ENCODE measurements at regions not wholly inside any gene's neighbourhood (a gene's known extent, or its start where the extent isn't known, plus 50 kb on each side); places are given as distances from the start of the nearest gene placed in this dataset.

DNA sequence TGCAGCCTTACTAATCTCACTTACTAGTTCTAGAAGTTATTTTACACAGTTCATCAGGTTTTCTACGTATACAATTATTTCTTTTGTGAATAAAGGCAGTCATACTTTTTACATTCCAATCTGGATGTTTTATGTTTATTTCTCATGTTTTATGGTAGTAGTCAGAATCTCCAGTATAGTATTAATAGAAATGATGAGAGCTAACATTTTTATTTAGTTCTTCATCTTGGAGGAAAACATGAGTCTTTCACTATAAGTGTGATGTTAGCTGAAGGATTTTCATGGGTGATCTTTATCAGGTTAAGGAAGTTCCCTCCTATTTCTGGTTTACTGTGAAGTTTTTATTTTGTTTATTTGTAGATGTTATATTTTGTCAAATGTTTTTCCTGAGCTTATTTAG is 256.1 kb upstream of the GIMD1 start:
- Mint-ChIP-seq H3K36me3 (ENCODE audit: low read depth, unreplicated experiment) (no peaks in the 10 kb centered on the region), H3K27me3 (ENCODE audit: low read depth, unreplicated experiment) (no peaks in the 10 kb centered on the region), H3K4me3 (ENCODE audit: unreplicated experiment) (no peak overlapping the region), H3K4me1 (ENCODE audit: low read depth, unreplicated experiment) (no peaks in the 10 kb centered on the region), H3K9me3 (ENCODE audit: unreplicated experiment) (no peaks in the 10 kb centered on the region), H3K27ac (ENCODE audit: unreplicated experiment) (no peak overlapping the region)
- H3K4me1 ChIP-seq (ENCODE audit: insufficient read depth, low read length), result no peaks in the 10 kb centered on the region
- no peaks in the 10 kb centered on the region for H3K79me2 ChIP-seq (ENCODE audit: insufficient read depth, low read length)
- no peaks in the 10 kb centered on the region for H3K9me3 ChIP-seq (ENCODE audit: insufficient read depth, low read depth, low read length)
- no peak for TF ChIP-seq EZH2 (IDR thresholded peaks at IDR 0.05; ENCODE audit: insufficient read depth, low read length)
- TF ChIP-seq, protein P1, sequence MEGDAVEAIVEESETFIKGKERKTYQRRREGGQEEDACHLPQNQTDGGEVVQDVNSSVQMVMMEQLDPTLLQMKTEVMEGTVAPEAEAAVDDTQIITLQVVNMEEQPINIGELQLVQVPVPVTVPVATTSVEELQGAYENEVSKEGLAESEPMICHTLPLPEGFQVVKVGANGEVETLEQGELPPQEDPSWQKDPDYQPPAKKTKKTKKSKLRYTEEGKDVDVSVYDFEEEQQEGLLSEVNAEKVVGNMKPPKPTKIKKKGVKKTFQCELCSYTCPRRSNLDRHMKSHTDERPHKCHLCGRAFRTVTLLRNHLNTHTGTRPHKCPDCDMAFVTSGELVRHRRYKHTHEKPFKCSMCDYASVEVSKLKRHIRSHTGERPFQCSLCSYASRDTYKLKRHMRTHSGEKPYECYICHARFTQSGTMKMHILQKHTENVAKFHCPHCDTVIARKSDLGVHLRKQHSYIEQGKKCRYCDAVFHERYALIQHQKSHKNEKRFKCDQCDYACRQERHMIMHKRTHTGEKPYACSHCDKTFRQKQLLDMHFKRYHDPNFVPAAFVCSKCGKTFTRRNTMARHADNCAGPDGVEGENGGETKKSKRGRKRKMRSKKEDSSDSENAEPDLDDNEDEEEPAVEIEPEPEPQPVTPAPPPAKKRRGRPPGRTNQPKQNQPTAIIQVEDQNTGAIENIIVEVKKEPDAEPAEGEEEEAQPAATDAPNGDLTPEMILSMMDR (IDR thresholded peaks at IDR 0.05; ENCODE audit: insufficient read depth, low read depth, low read length), result no peak
- FAIRE-seq (no peak), DNase-seq (ENCODE audit: low read depth) (no peak)
- H3K9ac ChIP-seq (ENCODE audit: low read length), result no peak overlapping the region
- no peak overlapping the region for H3K4me2 ChIP-seq (ENCODE audit: low read length)
- H3K27me3 ChIP-seq (ENCODE audit: insufficient read depth, low read length), result no peaks in the 10 kb centered on the region
- H3K4me3 ChIP-seq (ENCODE audit: insufficient read depth, low read depth, low read length), result no peak overlapping the region
- H3K27ac ChIP-seq (ENCODE audit: low read depth, low read length), result no peak overlapping the region
- H4K20me1 ChIP-seq (ENCODE audit: insufficient read depth, low read length), result no peaks in the 10 kb centered on the region
- no peaks in the 10 kb centered on the region for H3K36me3 ChIP-seq (ENCODE audit: insufficient read depth, low read length)
- no peak overlapping the region for H2AFZ ChIP-seq (ENCODE audit: low read depth, low read length)

DNA sequence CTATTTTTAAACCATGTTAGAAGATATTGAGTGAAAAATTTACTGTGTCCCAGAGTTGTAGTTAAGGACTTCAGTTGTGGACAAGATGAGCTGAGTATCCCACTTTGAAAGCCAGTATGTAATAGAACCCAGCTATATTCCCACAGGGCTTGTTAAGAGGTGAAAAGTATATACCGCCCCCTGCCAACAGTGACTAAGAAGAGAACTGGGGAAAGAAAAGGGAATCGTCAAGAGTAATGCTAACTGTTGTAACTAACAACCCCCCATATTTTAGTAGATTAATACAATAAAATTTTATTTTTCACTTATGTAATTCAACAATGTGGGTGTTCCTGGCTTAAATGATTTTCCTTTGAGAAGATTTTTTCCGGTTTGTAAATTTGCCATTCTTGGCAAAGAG is 250.4 kb upstream of the GIMD1 start:
- Histone ChIP-seq H2AFZ (ENCODE audit: low read depth, low read length) (no peak overlapping the region), H3K9ac (ENCODE audit: low read length) (no peak overlapping the region), H3K4me2 (ENCODE audit: low read length) (no peak overlapping the region), H3K36me3 (ENCODE audit: insufficient read depth, low read length) (no peaks in the 10 kb centered on the region), H3K27ac (ENCODE audit: low read depth, low read length) (no peak overlapping the region), H3K79me2 (ENCODE audit: insufficient read depth, low read length) (no peaks in the 10 kb centered on the region), H3K27me3 (ENCODE audit: insufficient read depth, low read length) (no peaks in the 10 kb centered on the region), H4K20me1 (ENCODE audit: insufficient read depth, low read length) (no peaks in the 10 kb centered on the region), H3K4me1 (ENCODE audit: insufficient read depth, low read length) (no peaks in the 10 kb centered on the region), H3K9me3 (ENCODE audit: insufficient read depth, low read depth, low read length) (no peaks in the 10 kb centered on the region), H3K4me3 (ENCODE audit: insufficient read depth, low read depth, low read length) (no peak overlapping the region)
- no peaks in the 10 kb centered on the region for H3K36me3 Mint-ChIP-seq (ENCODE audit: low read depth, unreplicated experiment)
- TF ChIP-seq EZH2 (IDR thresholded peaks at IDR 0.05; ENCODE audit: insufficient read depth, low read length), result no peak
- TF ChIP-seq, protein P1 (IDR thresholded peaks at IDR 0.05; ENCODE audit: insufficient read depth, low read depth, low read length), result no peak
- H3K4me3 Mint-ChIP-seq (ENCODE audit: unreplicated experiment), result no peak overlapping the region
- H3K4me1 Mint-ChIP-seq (ENCODE audit: low read depth, unreplicated experiment), result peaks cover 2% of the 10 kb centered on the region
- H3K9me3 Mint-ChIP-seq (ENCODE audit: unreplicated experiment), result no peaks in the 10 kb centered on the region
- no peak for DNase-seq (ENCODE audit: low read depth)
- H3K27me3 Mint-ChIP-seq (ENCODE audit: low read depth, unreplicated experiment), result no peaks in the 10 kb centered on the region
- H3K27ac Mint-ChIP-seq (ENCODE audit: unreplicated experiment), result no peak overlapping the region
- FAIRE-seq, result no peak

DNA sequence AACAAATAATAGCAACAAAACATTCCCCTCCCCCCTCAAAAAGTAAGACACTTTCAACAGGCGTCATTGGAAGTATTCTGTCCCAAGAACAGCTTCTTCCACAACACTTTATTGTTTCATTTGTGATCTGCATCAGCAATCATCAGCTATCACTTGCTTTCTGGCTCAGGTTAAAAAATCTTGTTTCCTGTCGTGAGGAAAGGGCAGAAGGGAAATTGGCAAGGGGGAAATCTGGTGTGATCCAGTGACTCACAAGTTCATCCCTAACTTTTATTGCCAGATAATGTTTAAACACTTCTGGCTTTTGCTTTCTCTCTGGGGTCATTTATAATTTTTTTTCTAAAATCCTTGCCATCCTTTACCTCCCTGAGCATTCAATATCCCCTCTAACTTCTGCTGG is 247.4 kb upstream of the GIMD1 start:
- H2AFZ ChIP-seq (ENCODE audit: low read depth, low read length), result no peak overlapping the region
- FAIRE-seq (no peak), DNase-seq (ENCODE audit: low read depth) (no peak)
- H3K27ac ChIP-seq (ENCODE audit: low read depth, low read length), result no peak overlapping the region
- Mint-ChIP-seq H3K36me3 (ENCODE audit: low read depth, unreplicated experiment) (no peaks in the 10 kb centered on the region), H3K27me3 (ENCODE audit: low read depth, unreplicated experiment) (no peaks in the 10 kb centered on the region), H3K4me1 (ENCODE audit: low read depth, unreplicated experiment) (peaks cover 2% of the 10 kb centered on the region), H3K27ac (ENCODE audit: unreplicated experiment) (no peak overlapping the region), H3K9me3 (ENCODE audit: unreplicated experiment) (peaks cover 1% of the 10 kb centered on the region), H3K4me3 (ENCODE audit: unreplicated experiment) (no peak overlapping the region)
- no peaks in the 10 kb centered on the region for H3K9me3 ChIP-seq (ENCODE audit: insufficient read depth, low read depth, low read length)
- no peak overlapping the region for H3K4me2 ChIP-seq (ENCODE audit: low read length)
- no peak overlapping the region for H3K9ac ChIP-seq (ENCODE audit: low read length)
- H3K4me1 ChIP-seq (ENCODE audit: insufficient read depth, low read length), result no peaks in the 10 kb centered on the region
- H3K36me3 ChIP-seq (ENCODE audit: insufficient read depth, low read length), result no peaks in the 10 kb centered on the region
- H3K4me3 ChIP-seq (ENCODE audit: insufficient read depth, low read depth, low read length), result no peak overlapping the region
- no peak for TF ChIP-seq EZH2 (IDR thresholded peaks at IDR 0.05; ENCODE audit: insufficient read depth, low read length)
- TF ChIP-seq, protein P1 (IDR thresholded peaks at IDR 0.05; ENCODE audit: insufficient read depth, low read depth, low read length), result no peak
- no peaks in the 10 kb centered on the region for H3K27me3 ChIP-seq (ENCODE audit: insufficient read depth, low read length)
- H4K20me1 ChIP-seq (ENCODE audit: insufficient read depth, low read length), result no peaks in the 10 kb centered on the region
- H3K79me2 ChIP-seq (ENCODE audit: insufficient read depth, low read length), result no peaks in the 10 kb centered on the region

Measured in astrocyte (in vitro differentiated cells and primary cell).